Ectodermal cell (in vitro differentiated cells): ENCODE measurements at regions not wholly inside any gene's neighbourhood (a gene's known extent, or its start where the extent isn't known, plus 50 kb on each side); places are given as distances from the start of the nearest gene placed in this dataset.

ENCODE experiments used
- H3K27ac ChIP-seq: 2 replicates; pipeline ENCODE4 v1.7.0; 2013; ENCODE audit warnings: mild to moderate bottlenecking, low read depth, low read length; ENCODE audit not compliant: insufficient read depth, poor library complexity, severe bottlenecking
- H3K27me3 ChIP-seq: 2 replicates; pipeline ENCODE4 v1.7.0; 2013; ENCODE audit warnings: mild to moderate bottlenecking, low read length; ENCODE audit not compliant: insufficient read depth, control insufficient read depth, poor library complexity, severe bottlenecking
- H3K36me3 ChIP-seq: one replicate; pipeline ENCODE4 v1.7.0; 2013; ENCODE audit warnings: low read length; ENCODE audit not compliant: control insufficient read depth, insufficient read depth
- H3K4me1 ChIP-seq: one replicate; pipeline ENCODE4 v1.7.0; 2013; ENCODE audit warnings: low read length; ENCODE audit not compliant: control insufficient read depth, insufficient read depth
- H3K4me3 ChIP-seq: 2 replicates; pipeline ENCODE4 v1.7.0; 2013; ENCODE audit warnings: low read depth, low read length, control low read depth; ENCODE audit not compliant: insufficient read depth
- H3K9me3 ChIP-seq: 2 replicates; pipeline ENCODE4 v1.7.0; 2013; ENCODE audit warnings: mild to moderate bottlenecking, low read length, moderate library complexity; ENCODE audit not compliant: control insufficient read depth
- WGBS, 2 experiments: methylation state at CpG; one replicate each; pipeline ENCODE4 v1.1.7; 2013; ENCODE audit warnings: missing lambda C conversion rate in 2 of 2; 5-methylcytosine and 5-hydroxymethylcytosine counted together

- no peaks in the 10 kb centered on the region for H3K27me3 ChIP-seq
- H3K4me3 ChIP-seq, result no peak overlapping the region
- H3K9me3 ChIP-seq, result no peaks in the 10 kb centered on the region
- WGBS, 2 experiments, result 75 to 91% methylated on average over 1 of the region's 1 CpG
- H3K27ac ChIP-seq, result no peak overlapping the region
- no peaks in the 10 kb centered on the region for H3K4me1 ChIP-seq
- no peaks in the 10 kb centered on the region for H3K36me3 ChIP-seq
Observed at GRCh38 chr6:145538989-145539388, 196.3 kb downstream of the EPM2A start.

GRCh38 chr6:145539831-145540230 is 195.5 kb downstream of the EPM2A start:
- Histone ChIP-seq H3K4me1 (no peaks in the 10 kb centered on the region), H3K36me3 (no peaks in the 10 kb centered on the region), H3K27me3 (no peaks in the 10 kb centered on the region), H3K27ac (no peak overlapping the region), H3K4me3 (no peak overlapping the region), H3K9me3 (no peaks in the 10 kb centered on the region)
- 91 to 92% methylated on average over 3 of the region's 3 CpGs for WGBS, 2 experiments

GRCh38 chr6:145540741-145541140 is 194.6 kb downstream of the EPM2A start:
- no peaks in the 10 kb centered on the region for H3K36me3 ChIP-seq
- H3K27ac ChIP-seq, result no peak overlapping the region
- H3K4me3 ChIP-seq, result no peak overlapping the region
- 80 to 81% methylated on average over 1 to 2 of the region's 2 CpGs for WGBS, 2 experiments
- no peaks in the 10 kb centered on the region for H3K27me3 ChIP-seq
- H3K9me3 ChIP-seq, result no peaks in the 10 kb centered on the region
- H3K4me1 ChIP-seq, result no peaks in the 10 kb centered on the region

GRCh38 chr6:145544041-145544440 is 191.3 kb downstream of the EPM2A start:
- 75 to 84% methylated on average over 1 of the region's 1 CpG for WGBS, 2 experiments
- Histone ChIP-seq H3K9me3 (no peaks in the 10 kb centered on the region), H3K36me3 (no peaks in the 10 kb centered on the region), H3K4me3 (no peak overlapping the region), H3K27me3 (no peaks in the 10 kb centered on the region), H3K27ac (no peak overlapping the region), H3K4me1 (no peaks in the 10 kb centered on the region)

GRCh38 chr6:145544514-145544913 is 190.8 kb downstream of the EPM2A start:
- Histone ChIP-seq H3K36me3 (no peaks in the 10 kb centered on the region), H3K4me3 (no peak overlapping the region), H3K27me3 (no peaks in the 10 kb centered on the region), H3K4me1 (no peaks in the 10 kb centered on the region), H3K27ac (no peak overlapping the region), H3K9me3 (no peaks in the 10 kb centered on the region)
- WGBS, 2 experiments, result 98 to 100% methylated on average over 1 to 2 of the region's 2 CpGs

- Histone ChIP-seq H3K27ac (no peak overlapping the region), H3K4me1 (no peaks in the 10 kb centered on the region), H3K9me3 (no peaks in the 10 kb centered on the region), H3K36me3 (no peaks in the 10 kb centered on the region), H3K27me3 (no peaks in the 10 kb centered on the region), H3K4me3 (no peak overlapping the region)
Observed at GRCh38 chr6:145546265-145546664, 189.1 kb downstream of the EPM2A start.

GRCh38 chr6:145547594-145548335 is 187.6 kb downstream of the EPM2A start:
- Histone ChIP-seq H3K27me3 (no peaks in the 10 kb centered on the region), H3K4me1 (no peaks in the 10 kb centered on the region), H3K9me3 (no peaks in the 10 kb centered on the region), H3K36me3 (no peaks in the 10 kb centered on the region), H3K4me3 (no peak overlapping the region), H3K27ac (no peak overlapping the region)
- 91 to 93% methylated on average over 4 of the region's 4 CpGs for WGBS, 2 experiments

- no peaks in the 10 kb centered on the region for H3K4me1 ChIP-seq
- no peaks in the 10 kb centered on the region for H3K27me3 ChIP-seq
- 97 to 100% methylated on average over 2 to 3 of the region's 3 CpGs for WGBS, 2 experiments
- H3K36me3 ChIP-seq, result no peaks in the 10 kb centered on the region
- no peak overlapping the region for H3K27ac ChIP-seq
- no peaks in the 10 kb centered on the region for H3K9me3 ChIP-seq
- H3K4me3 ChIP-seq, result no peak overlapping the region
Observed at GRCh38 chr6:145548933-145549648, 186.2 kb downstream of the EPM2A start.

GRCh38 chr6:145551164-145551563 is 184.2 kb downstream of the EPM2A start:
- no peak overlapping the region for H3K27ac ChIP-seq
- no peaks in the 10 kb centered on the region for H3K4me1 ChIP-seq
- H3K36me3 ChIP-seq, result no peaks in the 10 kb centered on the region
- H3K4me3 ChIP-seq, result no peak overlapping the region
- no peaks in the 10 kb centered on the region for H3K9me3 ChIP-seq
- H3K27me3 ChIP-seq, result no peaks in the 10 kb centered on the region

- Histone ChIP-seq H3K27ac (no peak overlapping the region), H3K36me3 (no peaks in the 10 kb centered on the region), H3K27me3 (no peaks in the 10 kb centered on the region), H3K4me3 (no peak overlapping the region), H3K4me1 (no peaks in the 10 kb centered on the region), H3K9me3 (no peaks in the 10 kb centered on the region)
- WGBS, 2 experiments, result 90 to 100% methylated on average over 1 of the region's 1 CpG
Observed at GRCh38 chr6:145555084-145555483, 180.2 kb downstream of the EPM2A start.
